SW480 (cell line): ENCODE measurements at regions not wholly inside any gene's neighbourhood (a gene's known extent, or its start where the extent isn't known, plus 50 kb on each side); places are given as distances from the start of the nearest gene placed in this dataset.
"Not testable (repeated sequence)": the region's sequence is repeated elsewhere in the genome, so short reads cannot be mapped to it uniquely, and the experiment has no call there.

Source experiments
- DNase-seq: peaks from one replicate; pipeline ENCODE4 v3.0.0-alpha.2; 2016; ENCODE audit warnings: low spot score

DNA sequence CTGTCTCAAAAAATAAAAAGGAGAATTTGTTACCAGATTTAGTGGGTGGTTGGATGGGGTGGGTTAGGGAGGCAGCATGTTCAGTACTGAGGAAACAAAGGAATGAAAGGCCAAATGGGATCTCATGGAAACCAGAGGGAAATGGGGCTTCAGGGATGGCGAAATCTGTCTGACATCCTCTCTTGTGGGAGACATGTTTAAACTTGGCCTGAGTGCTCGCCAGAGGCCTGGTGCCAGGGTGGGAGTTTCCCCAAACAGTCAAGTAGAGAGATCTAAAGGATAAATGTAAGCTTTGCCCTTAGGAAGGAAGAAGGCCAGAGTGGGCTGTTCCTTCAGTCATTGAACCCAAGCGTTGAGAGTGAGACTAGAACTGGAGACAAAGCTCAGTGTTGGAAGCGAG is 61.9 kb upstream of the AKIRIN2 start:
- no peak for DNase-seq

DNA sequence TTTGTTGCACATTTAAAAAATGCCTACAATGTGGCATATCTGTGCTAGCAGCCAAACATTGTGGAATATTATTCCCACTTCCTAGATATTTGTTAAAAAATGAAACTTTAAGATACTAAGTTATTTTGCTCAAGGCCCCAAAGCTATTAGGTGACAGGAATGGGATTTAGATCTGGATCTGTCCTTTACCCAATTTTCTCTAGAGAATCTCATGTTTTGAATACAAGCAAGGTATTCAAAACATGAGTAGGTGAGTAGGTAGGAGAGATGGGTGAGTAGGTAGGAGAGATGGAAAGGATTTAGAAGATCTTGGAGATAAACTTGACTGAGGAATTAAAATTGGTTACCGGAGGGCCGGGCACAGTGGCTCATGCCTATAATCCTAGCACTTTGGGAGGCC is 61.2 kb upstream of the AKIRIN2 start:
- DNase-seq, result no peak

DNA sequence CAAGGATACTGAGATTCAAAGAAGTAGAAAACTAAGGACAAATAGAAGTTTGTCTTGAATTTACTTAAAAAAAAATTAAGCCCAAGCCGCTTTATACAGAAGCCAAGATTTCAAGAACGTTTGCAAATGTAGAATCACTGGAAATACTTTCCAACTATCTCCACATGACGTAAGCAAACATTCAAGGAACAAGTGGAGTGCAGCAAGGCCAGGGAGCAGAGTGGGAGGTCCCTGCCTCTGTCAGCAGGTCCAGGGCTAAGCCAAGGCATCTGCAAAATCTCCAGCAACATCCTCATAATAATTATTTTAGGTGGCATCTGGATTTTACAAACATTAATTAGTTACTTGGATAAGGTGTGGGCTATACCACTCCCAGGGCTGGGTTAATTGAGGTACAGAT is 60.1 kb upstream of the AKIRIN2 start:
- no peak for DNase-seq

DNA sequence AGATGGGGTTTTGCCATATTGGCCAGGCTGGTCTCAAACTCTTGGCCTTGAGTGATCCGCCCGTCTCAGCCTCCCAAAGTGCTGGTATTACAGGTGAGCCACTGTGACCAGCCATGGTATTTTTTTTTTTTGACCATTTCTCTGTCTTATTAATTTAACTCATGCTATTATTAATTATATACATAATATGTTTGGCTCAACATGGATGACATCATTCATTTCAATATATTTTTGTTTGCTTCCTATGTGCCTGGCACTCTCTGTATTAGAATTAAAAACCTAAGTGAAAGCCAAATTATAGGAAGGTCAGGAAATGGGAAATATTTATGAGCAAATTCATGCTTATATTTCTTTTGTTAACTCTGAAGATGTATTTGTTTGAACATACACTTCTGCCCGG is 55.8 kb upstream of the AKIRIN2 start:
- no peak for DNase-seq

DNA sequence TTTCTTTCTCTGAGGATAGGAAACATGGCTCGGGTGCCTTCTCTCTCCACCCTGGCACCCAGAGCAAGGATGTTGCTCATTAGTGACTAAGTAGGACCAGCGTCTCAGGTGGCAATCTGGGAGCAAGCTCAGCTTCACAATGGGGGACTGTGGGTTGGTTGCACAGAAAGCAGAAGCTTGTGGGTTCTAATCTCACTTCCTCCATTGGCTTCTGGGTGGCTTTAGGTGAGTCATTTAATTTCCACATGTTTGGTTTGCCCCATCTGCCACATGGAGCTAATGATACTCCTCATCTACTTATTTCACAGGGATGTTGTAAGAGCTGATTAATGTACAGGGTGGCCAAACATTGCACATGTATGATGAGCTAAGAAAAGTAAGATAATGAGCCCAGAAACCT is 54.8 kb upstream of the AKIRIN2 start:
- DNase-seq, result no peak

DNA sequence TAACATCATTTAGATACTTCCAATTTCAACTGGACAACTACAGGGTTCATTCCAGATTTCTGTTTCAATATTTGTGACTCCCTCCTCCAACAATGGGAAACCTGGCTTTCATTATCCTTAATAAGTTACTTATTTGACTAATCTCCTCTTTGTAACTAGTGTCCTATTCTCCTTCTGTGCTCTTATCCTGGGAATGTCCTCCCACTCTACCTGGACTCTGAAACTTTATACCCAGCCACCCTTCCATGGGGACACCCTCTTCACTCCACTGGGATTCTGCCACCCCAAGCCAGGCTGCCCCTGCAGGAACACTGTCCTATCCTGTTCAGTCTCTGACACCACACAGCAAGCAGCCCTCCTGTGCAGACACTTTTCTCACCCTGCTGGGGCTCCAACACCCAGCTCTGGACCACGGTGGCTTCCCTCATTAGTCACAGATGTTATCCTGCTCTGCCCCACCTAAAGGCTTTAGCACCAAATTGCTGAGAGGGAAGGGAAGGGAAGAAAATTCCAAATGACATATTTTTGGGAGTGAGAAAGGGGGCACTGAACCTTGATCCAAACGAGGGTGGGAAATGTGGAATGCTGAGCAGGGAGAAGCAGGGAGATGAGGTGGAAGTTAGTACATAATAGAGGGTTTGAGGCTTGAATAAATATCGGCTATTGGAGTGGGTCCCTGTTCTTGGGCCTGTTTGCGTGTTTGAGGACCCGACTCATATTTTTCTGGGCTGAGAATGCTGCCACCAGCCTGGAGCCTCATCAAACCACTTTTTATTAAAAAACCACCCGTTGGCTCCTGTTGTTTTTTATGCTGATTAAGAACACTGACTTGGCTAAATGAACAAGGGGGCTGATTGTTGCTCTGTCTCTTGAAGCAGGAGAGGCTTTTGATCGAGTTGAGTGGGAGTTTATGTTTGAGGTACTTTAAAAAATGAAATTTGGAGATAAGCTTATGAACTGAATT is 54.0 kb upstream of the AKIRIN2 start:
- DNase-seq, result no peak

DNA sequence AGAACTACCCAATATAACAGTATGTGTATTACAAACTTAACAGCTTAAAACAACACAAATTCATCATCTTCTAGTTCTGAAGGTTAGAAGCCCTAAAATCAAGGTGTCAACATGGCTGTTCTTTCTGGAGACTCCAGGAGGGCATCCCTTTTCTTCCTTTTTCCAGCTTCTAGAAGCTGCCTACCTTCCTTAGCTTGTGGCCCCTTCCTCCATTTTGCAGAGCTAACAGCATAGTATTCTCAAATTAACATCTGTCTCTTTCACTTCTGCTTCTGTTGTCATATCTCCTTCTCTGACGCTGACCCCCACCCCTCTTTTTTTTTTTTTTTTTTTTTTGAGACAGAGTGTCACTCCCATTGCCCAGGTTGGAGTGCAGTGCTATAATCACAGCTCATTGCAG is 52.8 kb upstream of the AKIRIN2 start:
- no peak for DNase-seq

DNA sequence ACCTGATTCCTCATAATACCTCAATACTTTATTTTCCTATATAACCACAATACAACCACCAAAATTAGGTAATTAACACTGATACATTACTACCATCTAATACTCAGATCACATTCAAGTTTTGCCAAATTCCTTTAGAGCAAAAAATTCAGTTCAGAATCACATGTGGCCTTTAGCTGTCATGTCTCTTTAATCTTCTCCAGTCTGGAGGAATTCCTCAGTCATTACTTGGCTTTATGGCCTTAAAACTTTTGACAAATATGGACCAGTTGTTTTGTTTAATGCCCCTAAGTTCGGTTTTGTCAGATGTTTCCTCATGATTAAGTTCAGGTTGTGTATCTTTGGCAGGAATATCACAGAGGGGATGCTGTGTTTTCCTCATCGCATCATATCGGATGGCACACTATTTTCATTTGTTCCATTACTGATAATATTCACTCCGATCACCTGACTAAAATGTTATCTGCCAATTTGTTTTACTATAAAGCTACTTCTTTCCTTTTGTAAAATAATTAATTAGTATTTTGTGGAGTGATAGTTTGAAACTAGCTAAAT is 51.2 kb upstream of the AKIRIN2 start:
- no peak for DNase-seq

DNA sequence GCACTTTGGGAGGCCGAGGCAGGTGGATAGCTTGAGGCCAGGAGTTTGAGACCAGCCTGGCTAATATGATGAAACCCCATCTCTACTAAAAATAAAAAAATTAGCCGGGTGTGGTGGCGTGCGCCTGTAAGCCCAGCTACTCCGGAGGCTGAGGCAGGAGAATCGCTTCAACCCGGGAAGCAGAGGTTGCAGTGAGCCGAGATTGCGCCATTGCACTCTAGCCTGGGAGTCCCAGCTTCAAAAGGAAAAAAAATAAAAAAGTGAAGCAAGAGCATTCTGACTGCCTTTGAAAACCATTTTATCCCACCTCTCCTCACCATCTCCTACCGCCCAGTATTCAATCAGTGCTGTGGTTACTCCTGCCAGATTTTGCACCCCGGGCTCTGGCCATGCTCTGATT is 50.5 kb upstream of the AKIRIN2 start:
- not testable (repeated sequence) for DNase-seq
